GM12891 (cell line): ENCODE measurements at regions not wholly inside any gene's neighbourhood (a gene's known extent, or its start where the extent isn't known, plus 50 kb on each side); places are given as distances from the start of the nearest gene placed in this dataset.

Experiments
- POLR2A ChIP-seq: IDR thresholded peaks from 2 replicates; pipeline ENCODE4 v1.6.1; 2011; ENCODE audit warnings: low read depth, low read length, control low read depth
- POLR2AphosphoS5 ChIP-seq: IDR thresholded peaks from 2 replicates; pipeline ENCODE4 v1.6.1; 2011; ENCODE audit warnings: low read depth, low read length, control low read depth
- POU2F2 ChIP-seq: IDR thresholded peaks from 2 replicates; pipeline ENCODE4 v1.6.1; 2011; ENCODE audit warnings: low read depth, mild to moderate bottlenecking, control low read depth, low read length, moderate library complexity
- SPI1 ChIP-seq: IDR thresholded peaks from 2 replicates; pipeline ENCODE4 v1.6.1; 2011; ENCODE audit warnings: low read depth, low read length, control low read depth
- TAF1 ChIP-seq: IDR thresholded peaks from 2 replicates; pipeline ENCODE4 v1.6.1; 2011; ENCODE audit warnings: low read depth, low read length, control low read depth

DNA sequence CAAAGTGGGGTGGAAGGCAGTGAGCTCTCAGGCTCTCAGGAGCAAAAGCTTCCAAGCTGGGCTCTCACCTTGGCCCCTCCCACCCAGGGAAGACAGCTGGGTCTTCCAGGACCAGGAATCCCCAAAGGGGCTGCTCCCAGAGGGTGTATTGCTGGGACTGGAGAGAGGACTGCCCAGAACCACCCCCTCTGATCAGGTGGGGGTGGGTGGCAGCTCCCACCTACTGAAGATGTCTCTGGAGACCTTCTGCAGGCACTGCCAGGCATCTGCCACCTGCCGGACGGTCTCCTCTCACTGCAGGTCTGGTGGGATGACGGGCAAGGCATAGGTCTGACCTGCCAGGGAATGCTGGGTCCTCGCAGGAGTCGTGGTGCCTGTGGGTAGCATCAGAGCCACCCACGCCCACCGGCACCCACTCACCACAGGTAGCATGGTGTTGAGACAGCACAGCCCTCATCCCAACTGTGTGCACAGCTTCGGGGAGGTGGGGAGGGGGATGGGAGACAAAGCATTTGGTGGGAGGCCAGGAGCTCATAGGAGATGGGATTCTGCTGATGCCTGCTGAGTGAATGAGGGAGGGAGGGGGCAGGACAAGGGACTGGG lies 103.2 kb downstream of the SINHCAF start:
- TF ChIP-seq TAF1 (no peak), POLR2AphosphoS5 (no peak), POLR2A (no peak), SPI1 (no peak), POU2F2 (no peak)
